BJ (cell line): ENCODE measurements at regions not wholly inside any gene's neighbourhood (a gene's known extent, or its start where the extent isn't known, plus 50 kb on each side); places are given as distances from the start of the nearest gene placed in this dataset.

ENCODE experiments used
- CTCF ChIA-PET: fragments of 350-600 bp; formaldehyde crosslinking; extraction: SDS; loops from one replicate; lab custom pipeline; 2021; ENCODE audit warnings: antibody characterized with exemption, inconsistent platforms; lab: Yijun Ruan, JAX
- POLR2A ChIA-PET: fragments of 300-600 bp; sonication (Branson Sonifier 250); formaldehyde crosslinking; extraction: SDS; loops from one replicate; lab custom pipeline; 2021; ENCODE audit warnings: antibody characterized with exemption; lab: Charles Lee
- DNase-seq: peaks from one replicate; pipeline ENCODE4 v3.0.0-alpha.2; 2011; ENCODE audit warnings: low read depth
- H3K27me3 ChIP-seq: 2 replicates; pipeline ENCODE4 v1.6.0; 2011; ENCODE audit warnings: low read length; ENCODE audit not compliant: control insufficient read depth, insufficient read depth
- H3K36me3 ChIP-seq: 2 replicates; pipeline ENCODE4 v1.5.1; 2011; ENCODE audit warnings: low read length; ENCODE audit not compliant: control insufficient read depth, insufficient read depth
- H3K4me3 ChIP-seq: 2 replicates; pipeline ENCODE4 v1.5.1; 2011; ENCODE audit warnings: low read depth, mild to moderate bottlenecking, control low read depth, low read length
- TF ChIP-seq, protein P1 (sequence below): IDR thresholded peaks from 2 replicates; pipeline ENCODE4 v1.5.1; 2011; ENCODE audit warnings: low read depth, mild to moderate bottlenecking, control low read depth, inconsistent platforms, low read length, moderate library complexity; ENCODE audit not compliant: insufficient read depth

DNA sequence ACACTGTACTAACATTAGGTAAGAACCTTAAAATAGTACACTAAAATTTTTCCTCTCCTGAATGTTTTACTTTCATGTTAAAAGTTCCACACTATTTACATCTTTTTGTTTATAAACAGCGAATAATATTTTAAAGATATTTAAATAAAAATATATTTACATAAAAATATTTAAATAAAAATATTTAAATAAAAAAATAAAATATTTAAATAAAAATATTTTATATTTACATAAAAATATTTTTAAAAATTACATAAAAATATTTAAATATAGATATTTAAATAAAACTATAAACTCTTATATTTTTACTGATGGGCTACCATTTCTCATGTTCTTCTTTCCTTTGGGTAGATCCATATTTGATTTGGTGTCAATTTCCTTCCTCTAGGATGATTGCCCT is 619.0 kb downstream of the ANKRD7 start:
- TF ChIP-seq, protein P1, sequence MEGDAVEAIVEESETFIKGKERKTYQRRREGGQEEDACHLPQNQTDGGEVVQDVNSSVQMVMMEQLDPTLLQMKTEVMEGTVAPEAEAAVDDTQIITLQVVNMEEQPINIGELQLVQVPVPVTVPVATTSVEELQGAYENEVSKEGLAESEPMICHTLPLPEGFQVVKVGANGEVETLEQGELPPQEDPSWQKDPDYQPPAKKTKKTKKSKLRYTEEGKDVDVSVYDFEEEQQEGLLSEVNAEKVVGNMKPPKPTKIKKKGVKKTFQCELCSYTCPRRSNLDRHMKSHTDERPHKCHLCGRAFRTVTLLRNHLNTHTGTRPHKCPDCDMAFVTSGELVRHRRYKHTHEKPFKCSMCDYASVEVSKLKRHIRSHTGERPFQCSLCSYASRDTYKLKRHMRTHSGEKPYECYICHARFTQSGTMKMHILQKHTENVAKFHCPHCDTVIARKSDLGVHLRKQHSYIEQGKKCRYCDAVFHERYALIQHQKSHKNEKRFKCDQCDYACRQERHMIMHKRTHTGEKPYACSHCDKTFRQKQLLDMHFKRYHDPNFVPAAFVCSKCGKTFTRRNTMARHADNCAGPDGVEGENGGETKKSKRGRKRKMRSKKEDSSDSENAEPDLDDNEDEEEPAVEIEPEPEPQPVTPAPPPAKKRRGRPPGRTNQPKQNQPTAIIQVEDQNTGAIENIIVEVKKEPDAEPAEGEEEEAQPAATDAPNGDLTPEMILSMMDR = no peak
- ChIA-PET CTCF (no interaction called here), POLR2A (no interaction called here)
- H3K36me3 ChIP-seq = no peaks in the 10 kb centered on the region
- no peak overlapping the region for H3K4me3 ChIP-seq
- no peak for DNase-seq
- no peaks in the 10 kb centered on the region for H3K27me3 ChIP-seq

DNA sequence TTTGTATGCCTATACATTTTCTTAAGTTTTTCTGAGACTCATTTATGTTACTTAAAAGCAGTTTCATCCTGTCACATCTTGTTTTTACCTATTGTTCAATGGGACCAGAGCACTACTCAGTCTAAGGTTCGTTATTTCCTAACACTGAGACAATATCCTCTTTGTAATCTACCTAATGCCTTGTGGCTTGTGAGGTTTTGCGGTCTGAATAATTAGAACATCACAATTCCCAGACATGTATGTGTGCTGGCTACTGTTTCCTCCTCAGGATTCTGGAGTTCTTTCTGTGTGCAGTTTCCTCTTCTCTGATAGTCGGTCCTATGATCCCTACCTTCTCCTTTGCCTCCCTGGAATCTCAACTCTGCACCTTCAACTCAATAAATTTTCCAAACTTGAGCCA is 620.2 kb downstream of the ANKRD7 start:
- Histone ChIP-seq H3K36me3 (no peaks in the 10 kb centered on the region), H3K4me3 (no peak overlapping the region), H3K27me3 (no peaks in the 10 kb centered on the region)
- no peak for DNase-seq
- TF ChIP-seq, protein P1 = no peak
- POLR2A ChIA-PET = no interaction called here
- CTCF ChIA-PET = no interaction called here

DNA sequence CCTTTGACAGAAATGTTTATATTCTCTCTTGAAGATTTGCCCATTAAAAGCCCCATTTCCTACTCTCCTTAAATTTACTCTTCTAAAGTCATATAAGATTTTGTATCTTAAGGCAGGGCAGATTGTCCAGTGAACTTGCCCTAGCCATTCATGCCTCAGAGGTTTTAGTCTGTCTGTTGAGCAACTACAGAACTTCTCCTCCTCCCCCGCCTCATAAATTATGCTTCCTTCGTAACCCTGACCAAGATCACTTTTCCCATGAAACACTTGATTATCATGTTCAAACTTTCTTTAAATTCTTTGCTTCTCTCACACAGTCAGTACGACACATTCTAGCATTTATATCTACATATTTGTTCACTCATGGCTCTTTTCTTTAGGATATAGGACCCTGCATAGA is 621.3 kb downstream of the ANKRD7 start:
- H3K4me3 ChIP-seq = no peak overlapping the region
- ChIA-PET CTCF (no interaction called here), POLR2A (no interaction called here)
- no peaks in the 10 kb centered on the region for H3K36me3 ChIP-seq
- DNase-seq = no peak
- TF ChIP-seq, protein P1 = no peak
- no peaks in the 10 kb centered on the region for H3K27me3 ChIP-seq

DNA sequence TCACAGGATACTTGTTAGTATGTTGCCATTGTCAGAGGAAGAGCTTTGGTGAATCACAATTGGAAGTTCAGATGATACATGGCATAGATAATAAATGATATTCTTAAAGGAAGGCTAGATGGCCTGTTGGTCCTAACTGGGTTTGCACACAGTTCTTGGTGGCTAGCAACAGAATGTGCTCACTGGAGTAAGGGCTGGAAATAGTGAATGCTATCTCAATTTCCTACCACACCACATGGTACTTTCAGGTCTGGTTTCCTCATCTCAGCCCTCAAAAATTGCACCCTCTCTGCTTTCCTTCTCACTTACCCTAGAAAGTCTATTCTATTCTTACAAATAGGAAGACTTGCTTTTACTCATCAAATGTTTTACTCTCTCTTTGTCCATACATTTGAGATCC is 622.5 kb downstream of the ANKRD7 start:
- ChIA-PET POLR2A (no interaction called here), CTCF (no interaction called here)
- TF ChIP-seq, protein P1 = no peak
- H3K36me3 ChIP-seq = no peaks in the 10 kb centered on the region
- no peaks in the 10 kb centered on the region for H3K27me3 ChIP-seq
- DNase-seq = no peak
- no peak overlapping the region for H3K4me3 ChIP-seq

DNA sequence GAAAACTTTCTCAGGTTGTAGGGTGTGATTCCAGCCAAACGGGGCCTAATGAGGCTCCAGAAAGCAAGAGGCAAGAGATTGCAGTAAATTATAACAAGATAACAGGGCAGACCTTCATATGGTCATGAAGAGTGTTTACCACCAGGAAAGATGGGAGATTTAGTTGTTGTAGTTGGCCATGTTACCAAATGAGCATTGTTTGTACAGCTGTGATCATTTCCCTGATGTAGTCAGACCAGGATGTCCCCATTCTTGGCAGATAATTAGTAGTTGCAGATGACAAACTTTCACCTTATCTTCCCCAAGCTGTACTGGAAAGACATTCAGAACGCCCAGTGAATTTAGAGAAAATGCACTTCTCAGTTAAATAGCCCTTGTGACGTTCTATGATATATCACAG is 630.8 kb downstream of the ANKRD7 start:
- no peaks in the 10 kb centered on the region for H3K36me3 ChIP-seq
- TF ChIP-seq, protein P1 = no peak
- DNase-seq = no peak
- no peak overlapping the region for H3K4me3 ChIP-seq
- ChIA-PET POLR2A (no interaction called here), CTCF (no interaction called here)
- H3K27me3 ChIP-seq = no peaks in the 10 kb centered on the region
